LNCaP clone FGC (cell line): ENCODE measurements at regions not wholly inside any gene's neighbourhood (a gene's known extent, or its start where the extent isn't known, plus 50 kb on each side); places are given as distances from the start of the nearest gene placed in this dataset.

Experiments used
- DNase-seq: peaks from one replicate; pipeline ENCODE4 v3.0.0-alpha.2; 2011; ENCODE audit warnings: low read depth
- H3K4me3 ChIP-seq: 2 replicates; pipeline ENCODE4 v1.5.1; 2011; ENCODE audit warnings: mild to moderate bottlenecking, low read depth, low read length, control low read depth
- TF ChIP-seq, protein P1 (sequence below): IDR thresholded peaks from 2 replicates; pipeline ENCODE4 v1.5.1; 2012; ENCODE audit warnings: mild to moderate bottlenecking; ENCODE audit not compliant: control insufficient read depth, insufficient read depth; ENCODE audit errors: extremely low read depth

DNA sequence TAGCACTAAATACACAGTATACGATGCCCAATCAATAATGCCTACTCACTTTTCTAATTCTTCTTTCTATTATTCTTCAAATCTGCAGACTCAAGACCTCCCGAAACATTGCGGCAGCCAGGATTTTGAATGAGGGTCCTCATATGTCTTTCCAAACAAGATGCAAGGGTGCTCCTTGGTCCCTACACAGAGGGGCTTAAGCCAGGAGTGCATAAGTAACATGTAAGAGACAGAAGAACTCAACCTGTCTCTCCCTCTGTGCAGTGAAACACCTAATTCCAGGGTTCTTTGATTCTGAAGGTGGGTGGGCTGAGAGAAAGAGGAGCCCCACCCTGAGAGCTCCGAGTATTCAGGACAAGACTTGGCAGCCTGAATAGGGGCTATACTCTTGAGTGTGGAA lies 117.6 kb downstream of the ZNF280B start:
- TF ChIP-seq, protein P1, sequence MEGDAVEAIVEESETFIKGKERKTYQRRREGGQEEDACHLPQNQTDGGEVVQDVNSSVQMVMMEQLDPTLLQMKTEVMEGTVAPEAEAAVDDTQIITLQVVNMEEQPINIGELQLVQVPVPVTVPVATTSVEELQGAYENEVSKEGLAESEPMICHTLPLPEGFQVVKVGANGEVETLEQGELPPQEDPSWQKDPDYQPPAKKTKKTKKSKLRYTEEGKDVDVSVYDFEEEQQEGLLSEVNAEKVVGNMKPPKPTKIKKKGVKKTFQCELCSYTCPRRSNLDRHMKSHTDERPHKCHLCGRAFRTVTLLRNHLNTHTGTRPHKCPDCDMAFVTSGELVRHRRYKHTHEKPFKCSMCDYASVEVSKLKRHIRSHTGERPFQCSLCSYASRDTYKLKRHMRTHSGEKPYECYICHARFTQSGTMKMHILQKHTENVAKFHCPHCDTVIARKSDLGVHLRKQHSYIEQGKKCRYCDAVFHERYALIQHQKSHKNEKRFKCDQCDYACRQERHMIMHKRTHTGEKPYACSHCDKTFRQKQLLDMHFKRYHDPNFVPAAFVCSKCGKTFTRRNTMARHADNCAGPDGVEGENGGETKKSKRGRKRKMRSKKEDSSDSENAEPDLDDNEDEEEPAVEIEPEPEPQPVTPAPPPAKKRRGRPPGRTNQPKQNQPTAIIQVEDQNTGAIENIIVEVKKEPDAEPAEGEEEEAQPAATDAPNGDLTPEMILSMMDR = no peak
- H3K4me3 ChIP-seq = no peak overlapping the region
- no peak for DNase-seq

DNA sequence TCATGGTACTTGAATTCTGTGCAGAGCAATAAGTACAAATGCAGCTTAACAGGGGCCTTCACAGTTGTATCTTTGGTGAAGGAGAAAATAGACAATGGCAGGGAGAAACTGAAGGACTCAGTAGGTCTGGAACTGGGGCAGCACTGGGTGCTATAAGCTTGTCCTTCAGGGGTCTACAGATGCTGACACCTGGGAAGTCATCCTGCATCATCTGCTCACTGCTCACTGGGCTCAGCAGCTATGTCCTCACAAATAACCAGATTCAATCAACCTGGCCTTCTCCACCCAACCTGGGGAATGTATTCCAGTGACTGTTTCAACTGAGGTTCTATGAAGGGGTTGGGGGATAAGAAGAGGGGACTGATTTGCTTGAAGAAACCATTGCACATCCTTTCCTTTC lies 117.0 kb downstream of the ZNF280B start:
- H3K4me3 ChIP-seq = no peak overlapping the region
- TF ChIP-seq, protein P1 = no peak
- no peak for DNase-seq

DNA sequence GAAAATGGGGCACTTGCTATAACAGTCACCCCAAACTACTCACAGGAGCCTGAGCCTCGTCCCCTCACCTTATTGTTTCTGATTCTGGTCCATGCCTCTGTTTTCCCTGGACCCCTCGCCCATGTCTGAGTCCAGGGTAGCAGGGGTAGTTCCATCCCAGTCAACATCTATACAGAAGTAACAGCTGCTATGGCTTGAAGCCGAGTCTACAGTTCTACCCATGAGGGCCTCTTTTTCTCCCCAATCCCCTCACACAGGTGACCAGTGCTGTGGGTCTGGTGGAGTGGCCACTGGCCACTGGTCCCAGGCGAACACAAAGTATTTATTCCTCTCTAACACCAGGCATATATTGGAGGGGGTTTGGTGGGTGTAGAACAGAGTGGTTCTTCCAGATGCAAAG lies 116.4 kb downstream of the ZNF280B start:
- H3K4me3 ChIP-seq = no peak overlapping the region
- TF ChIP-seq, protein P1 = no peak
- DNase-seq = no peak

DNA sequence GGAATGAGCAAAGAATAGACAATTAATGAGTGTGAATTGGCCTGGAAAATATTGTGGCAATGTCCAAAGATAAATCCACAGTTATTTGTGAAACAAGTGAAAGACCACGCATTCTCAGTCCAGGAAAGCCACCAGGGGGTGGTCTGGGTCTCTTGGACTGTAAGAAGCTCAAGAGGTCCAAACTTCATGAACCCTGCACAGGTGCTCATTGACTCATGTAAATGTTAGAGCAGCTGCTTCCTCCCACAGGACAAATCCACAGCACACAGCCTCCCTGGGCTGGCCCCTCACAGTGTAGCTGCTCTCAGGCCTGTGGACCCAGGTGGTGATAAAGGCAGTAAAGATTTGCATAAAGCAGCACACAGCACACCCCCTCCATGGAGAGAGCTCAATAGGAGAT lies 114.0 kb downstream of the ZNF280B start:
- DNase-seq = no peak
- TF ChIP-seq, protein P1 = no peak
- H3K4me3 ChIP-seq = no peak overlapping the region

DNA sequence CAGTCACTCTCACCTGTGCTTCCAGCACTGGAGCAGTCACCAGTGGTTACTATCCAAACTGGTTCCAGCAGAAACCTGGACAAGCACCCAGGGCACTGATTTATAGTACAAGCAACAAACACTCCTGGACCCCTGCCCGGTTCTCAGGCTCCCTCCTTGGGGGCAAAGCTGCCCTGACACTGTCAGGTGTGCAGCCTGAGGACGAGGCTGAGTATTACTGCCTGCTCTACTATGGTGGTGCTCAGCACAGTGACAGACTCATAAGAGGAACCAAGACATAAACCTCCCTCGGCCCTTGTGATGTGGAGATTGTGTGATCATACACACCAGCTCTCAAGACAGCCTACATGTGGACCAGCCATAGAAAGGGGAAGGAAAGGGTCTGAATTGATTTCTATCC lies 113.3 kb downstream of the ZNF280B start:
- H3K4me3 ChIP-seq = no peak overlapping the region
- TF ChIP-seq, protein P1 = no peak
- DNase-seq = peak; percentile 8

DNA sequence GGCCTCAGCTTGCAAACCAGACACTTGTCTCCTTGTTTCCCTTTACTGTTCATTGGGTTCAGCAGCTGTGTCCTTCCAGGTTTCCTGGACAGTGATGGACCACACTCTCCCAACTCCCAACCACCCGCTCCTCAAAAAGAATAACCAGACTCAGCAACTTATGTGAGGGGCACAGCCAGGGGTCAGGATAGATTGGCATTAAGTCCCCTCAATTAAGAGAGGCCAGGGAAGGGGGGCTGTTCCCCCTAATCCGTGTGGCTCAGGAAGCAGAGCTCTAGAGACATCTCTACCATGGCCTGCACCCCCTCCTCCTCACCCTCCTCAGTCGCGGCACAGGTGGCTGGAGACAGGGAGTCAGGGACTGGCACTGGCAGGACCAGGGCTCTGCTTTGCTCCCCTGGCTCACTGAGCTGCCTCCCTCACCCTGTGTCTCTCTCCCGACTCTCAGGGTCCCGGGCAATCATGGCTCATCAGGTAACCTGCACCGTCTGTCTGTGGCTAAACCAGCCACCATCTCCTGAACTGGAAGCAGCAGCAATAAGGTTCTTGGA lies 111.7 kb downstream of the ZNF280B start:
- TF ChIP-seq, protein P1 = no peak
- no peak for DNase-seq
- H3K4me3 ChIP-seq = no peak overlapping the region

GRCh38 chr22:22397292-22397870 lies 111.2 kb downstream of the ZNF280B start:
- DNase-seq = peak; percentile 69
- TF ChIP-seq, protein P1 = no peak
- H3K4me3 ChIP-seq = no peak overlapping the region
